Ovary (tissue), 3 donors: ENCODE measurements at regions not wholly inside any gene's neighbourhood (a gene's known extent, or its start where the extent isn't known, plus 50 kb on each side); places are given as distances from the start of the nearest gene placed in this dataset.

Experiments used
- POLR2A ChIP-seq: fragments of 450-650 bp; IDR thresholded peaks from one replicate; pipeline ENCODE4 v1.6.1; 2017; ENCODE audit warnings: antibody characterized with exemption, mild to moderate bottlenecking, moderate library complexity
- TF ChIP-seq, protein P1 (sequence below), 3 donors: fragments of 450-650 bp in 2 of 3; fragments of 200-600 bp in 1 of 3; IDR thresholded peaks; one replicate each; pipeline versions ENCODE4 v1.5.1 to v1.8.0; 2016 to 2022; ENCODE audit warnings: antibody characterized with exemption in 3 of 3, mild to moderate bottlenecking in 1 of 3
- donor health status: DM: no; HTN: no; CAD: no.

- TF ChIP-seq, protein P1, sequence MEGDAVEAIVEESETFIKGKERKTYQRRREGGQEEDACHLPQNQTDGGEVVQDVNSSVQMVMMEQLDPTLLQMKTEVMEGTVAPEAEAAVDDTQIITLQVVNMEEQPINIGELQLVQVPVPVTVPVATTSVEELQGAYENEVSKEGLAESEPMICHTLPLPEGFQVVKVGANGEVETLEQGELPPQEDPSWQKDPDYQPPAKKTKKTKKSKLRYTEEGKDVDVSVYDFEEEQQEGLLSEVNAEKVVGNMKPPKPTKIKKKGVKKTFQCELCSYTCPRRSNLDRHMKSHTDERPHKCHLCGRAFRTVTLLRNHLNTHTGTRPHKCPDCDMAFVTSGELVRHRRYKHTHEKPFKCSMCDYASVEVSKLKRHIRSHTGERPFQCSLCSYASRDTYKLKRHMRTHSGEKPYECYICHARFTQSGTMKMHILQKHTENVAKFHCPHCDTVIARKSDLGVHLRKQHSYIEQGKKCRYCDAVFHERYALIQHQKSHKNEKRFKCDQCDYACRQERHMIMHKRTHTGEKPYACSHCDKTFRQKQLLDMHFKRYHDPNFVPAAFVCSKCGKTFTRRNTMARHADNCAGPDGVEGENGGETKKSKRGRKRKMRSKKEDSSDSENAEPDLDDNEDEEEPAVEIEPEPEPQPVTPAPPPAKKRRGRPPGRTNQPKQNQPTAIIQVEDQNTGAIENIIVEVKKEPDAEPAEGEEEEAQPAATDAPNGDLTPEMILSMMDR (IDR thresholded peaks at IDR 0.05) = no peak
- TF ChIP-seq POLR2A = no peak
Measured at GRCh38 chr2:239690651-239691631, 290.1 kb upstream of the HDAC4 start.
